Activated CD4-positive, alpha-beta T cell treated with anti-CD3 and anti-CD28 coated beads, Interleukin-2, amount 10 ng/mL, durations not matched to agents 7 days and 5 days (primary cell): ENCODE measurements at regions not wholly inside any gene's neighbourhood (a gene's known extent, or its start where the extent isn't known, plus 50 kb on each side); places are given as distances from the start of the nearest gene placed in this dataset.

Experiments
- CTCF ChIA-PET: fragments of 350-600 bp; sonication (Branson Sonifier 250); formaldehyde crosslinking; loops from one replicate; lab custom pipeline; 2021; ENCODE audit warnings: antibody characterized with exemption; lab: Charles Lee
- POLR2A ChIA-PET: fragments of 350-600 bp; sonication (Branson Sonifier 250); formaldehyde crosslinking; loops from one replicate; lab custom pipeline; 2021; ENCODE audit warnings: antibody characterized with exemption; lab: Charles Lee
- DNase-seq: peaks from one replicate; pipeline ENCODE4 v3.0.0-alpha.2; 2020
- H3K27ac Mint-ChIP-seq: one replicate; pipeline ENCODE4 v1.8.0; 2021; ENCODE audit warnings: mild to moderate bottlenecking, moderate library complexity, mixed read lengths
- H3K27me3 Mint-ChIP-seq: one replicate; pipeline ENCODE4 v1.8.0; 2021; ENCODE audit warnings: mixed read lengths
- H3K36me3 Mint-ChIP-seq: one replicate; pipeline ENCODE4 v1.8.0; 2021; ENCODE audit warnings: low read depth, mixed read lengths
- H3K4me1 Mint-ChIP-seq: one replicate; pipeline ENCODE4 v1.8.0; 2021; ENCODE audit warnings: mixed read lengths
- H3K4me3 Mint-ChIP-seq: one replicate; pipeline ENCODE4 v1.8.0; 2021; ENCODE audit warnings: mild to moderate bottlenecking, moderate library complexity, mixed read lengths
- H3K9me3 Mint-ChIP-seq: one replicate; pipeline ENCODE4 v1.8.0; 2021; ENCODE audit warnings: mixed read lengths

GRCh38 chr3:34268032-34268709 lies 469.7 kb downstream of the PDCD6IP start:
- Mint-ChIP-seq H3K36me3 (no peaks in the 10 kb centered on the region), H3K9me3 (no peaks in the 10 kb centered on the region), H3K4me3 (no peak overlapping the region), H3K4me1 (no peaks in the 10 kb centered on the region), H3K27ac (no peak overlapping the region), H3K27me3 (peaks cover 9% of the 10 kb centered on the region)
- DNase-seq = no peak
- ChIA-PET CTCF (no interaction called here), POLR2A (no interaction called here)

- DNase-seq = no peak
- Mint-ChIP-seq H3K27ac (no peak overlapping the region), H3K4me1 (no peaks in the 10 kb centered on the region), H3K9me3 (no peaks in the 10 kb centered on the region), H3K4me3 (no peak overlapping the region), H3K27me3 (peaks cover 3% of the 10 kb centered on the region), H3K36me3 (no peaks in the 10 kb centered on the region)
- ChIA-PET POLR2A (no interaction called here), CTCF (no interaction called here)
Measured at GRCh38 chr3:34275811-34276210, 477.4 kb downstream of the PDCD6IP start.

GRCh38 chr3:34276342-34276741 lies 477.9 kb downstream of the PDCD6IP start:
- Mint-ChIP-seq H3K27ac (no peak overlapping the region), H3K9me3 (no peaks in the 10 kb centered on the region), H3K36me3 (no peaks in the 10 kb centered on the region), H3K4me3 (no peak overlapping the region), H3K4me1 (no peaks in the 10 kb centered on the region), H3K27me3 (peaks cover 3% of the 10 kb centered on the region)
- POLR2A ChIA-PET = no interaction called here
- CTCF ChIA-PET = no interaction called here
- DNase-seq = no peak

GRCh38 chr3:34277110-34277509 lies 478.7 kb downstream of the PDCD6IP start:
- Mint-ChIP-seq H3K27ac (no peak overlapping the region), H3K4me3 (no peak overlapping the region), H3K4me1 (no peaks in the 10 kb centered on the region), H3K9me3 (no peaks in the 10 kb centered on the region), H3K27me3 (peaks cover 3% of the 10 kb centered on the region), H3K36me3 (no peaks in the 10 kb centered on the region)
- ChIA-PET POLR2A (no interaction called here), CTCF (no interaction called here)
- DNase-seq = no peak

GRCh38 chr3:34279901-34280300 lies 481.5 kb downstream of the PDCD6IP start:
- ChIA-PET CTCF (no interaction called here), POLR2A (no interaction called here)
- Mint-ChIP-seq H3K4me1 (no peaks in the 10 kb centered on the region), H3K27ac (no peak overlapping the region), H3K27me3 (no peaks in the 10 kb centered on the region), H3K36me3 (no peaks in the 10 kb centered on the region), H3K4me3 (no peak overlapping the region), H3K9me3 (no peaks in the 10 kb centered on the region)
- DNase-seq = no peak

GRCh38 chr3:34283751-34284150 lies 485.3 kb downstream of the PDCD6IP start:
- DNase-seq = no peak
- no peaks in the 10 kb centered on the region for H3K36me3 Mint-ChIP-seq

GRCh38 chr3:34284959-34285826 lies 486.8 kb downstream of the PDCD6IP start:
- Mint-ChIP-seq H3K4me1 (no peaks in the 10 kb centered on the region), H3K27ac (no peak overlapping the region), H3K9me3 (peaks cover 2% of the 10 kb centered on the region), H3K4me3 (no peak overlapping the region), H3K36me3 (no peaks in the 10 kb centered on the region), H3K27me3 (no peaks in the 10 kb centered on the region)
- no peak for DNase-seq
- CTCF ChIA-PET = no interaction called here
- POLR2A ChIA-PET = no interaction called here

More at GRCh38 chr3:34283751-34284150, 485.3 kb downstream of the PDCD6IP start:
- CTCF ChIA-PET = no interaction called here
- Mint-ChIP-seq H3K9me3 (peaks cover 2% of the 10 kb centered on the region), H3K4me1 (no peaks in the 10 kb centered on the region), H3K27ac (no peak overlapping the region), H3K27me3 (no peaks in the 10 kb centered on the region), H3K4me3 (no peak overlapping the region)
- POLR2A ChIA-PET = no interaction called here

GRCh38 chr3:34285827-34286188 lies 487.4 kb downstream of the PDCD6IP start:
- POLR2A ChIA-PET = no interaction called here
- Mint-ChIP-seq H3K4me3 (no peak overlapping the region), H3K4me1 (no peaks in the 10 kb centered on the region), H3K27me3 (no peaks in the 10 kb centered on the region), H3K9me3 (peaks cover 2% of the 10 kb centered on the region), H3K36me3 (no peaks in the 10 kb centered on the region), H3K27ac (no peak overlapping the region)
- no peak for DNase-seq
- CTCF ChIA-PET = no interaction called here

- H3K36me3 Mint-ChIP-seq = no peaks in the 10 kb centered on the region
- CTCF ChIA-PET = no interaction called here
- no peaks in the 10 kb centered on the region for H3K9me3 Mint-ChIP-seq
- POLR2A ChIA-PET = no interaction called here
- no peak overlapping the region for H3K4me3 Mint-ChIP-seq
- no peak for DNase-seq
- H3K27ac Mint-ChIP-seq = no peak overlapping the region
- no peaks in the 10 kb centered on the region for H3K27me3 Mint-ChIP-seq
- no peaks in the 10 kb centered on the region for H3K4me1 Mint-ChIP-seq
Measured at GRCh38 chr3:34292605-34293300, 494.3 kb downstream of the PDCD6IP start.

- POLR2A ChIA-PET = no interaction called here
Measured at GRCh38 chr3:34294240-34294639, 495.8 kb downstream of the PDCD6IP start.

GRCh38 chr3:34296796-34297195 lies 498.4 kb downstream of the PDCD6IP start:
- Mint-ChIP-seq H3K27ac (no peak overlapping the region), H3K27me3 (no peaks in the 10 kb centered on the region), H3K36me3 (no peaks in the 10 kb centered on the region), H3K4me1 (no peaks in the 10 kb centered on the region), H3K4me3 (no peak overlapping the region), H3K9me3 (no peaks in the 10 kb centered on the region)
- ChIA-PET POLR2A (no interaction called here), CTCF (no interaction called here)
- no peak for DNase-seq

More at GRCh38 chr3:34294240-34294639, 495.8 kb downstream of the PDCD6IP start:
- Mint-ChIP-seq H3K9me3 (no peaks in the 10 kb centered on the region), H3K27ac (no peak overlapping the region), H3K27me3 (no peaks in the 10 kb centered on the region), H3K36me3 (no peaks in the 10 kb centered on the region), H3K4me1 (no peaks in the 10 kb centered on the region), H3K4me3 (no peak overlapping the region)
- CTCF ChIA-PET = no interaction called here
- DNase-seq = no peak

- ChIA-PET POLR2A (no interaction called here), CTCF (no interaction called here)
- H3K36me3 Mint-ChIP-seq = no peaks in the 10 kb centered on the region
- H3K4me3 Mint-ChIP-seq = no peak overlapping the region
- no peaks in the 10 kb centered on the region for H3K27me3 Mint-ChIP-seq
- H3K27ac Mint-ChIP-seq = no peak overlapping the region
- H3K4me1 Mint-ChIP-seq = no peaks in the 10 kb centered on the region
- no peak for DNase-seq
- no peaks in the 10 kb centered on the region for H3K9me3 Mint-ChIP-seq
Measured at GRCh38 chr3:34298653-34299052, 500.2 kb downstream of the PDCD6IP start.

GRCh38 chr3:34300621-34301020 lies 502.2 kb downstream of the PDCD6IP start:
- ChIA-PET CTCF (no interaction called here), POLR2A (no interaction called here)
- no peaks in the 10 kb centered on the region for H3K36me3 Mint-ChIP-seq

More at GRCh38 chr3:34300621-34301020, 502.2 kb downstream of the PDCD6IP start:
- H3K9me3 Mint-ChIP-seq = no peaks in the 10 kb centered on the region
- no peaks in the 10 kb centered on the region for H3K27me3 Mint-ChIP-seq
- no peak overlapping the region for H3K27ac Mint-ChIP-seq
- DNase-seq = no peak
- no peaks in the 10 kb centered on the region for H3K4me1 Mint-ChIP-seq
- H3K4me3 Mint-ChIP-seq = no peak overlapping the region
